NCI-H460 (cell line): ENCODE measurements at regions not wholly inside any gene's neighbourhood (a gene's known extent, or its start where the extent isn't known, plus 50 kb on each side); places are given as distances from the start of the nearest gene placed in this dataset.
A peak's percentile ranks its signal among the peaks of the same experiment; 100 is the strongest.
"Not testable (repeated sequence)": the region's sequence is repeated elsewhere in the genome, so short reads cannot be mapped to it uniquely, and the experiment has no call there.

ENCODE experiments used
- DNase-seq: peaks from one replicate; pipeline ENCODE4 v3.0.0-alpha.2; 2016; ENCODE audit warnings: low read depth; ENCODE audit errors: extremely low read depth

- DNase-seq = no peak
Measured at GRCh38 chr13:38415233-38415632, 65.6 kb downstream of the UFM1 start.

- no peak for DNase-seq
Measured at GRCh38 chr13:38417241-38417640, 67.6 kb downstream of the UFM1 start.

GRCh38 chr13:38417727-38418126, 68.1 kb downstream of the UFM1 start:
- DNase-seq = peak; percentile 4

GRCh38 chr13:38418286-38418685, 68.6 kb downstream of the UFM1 start:
- DNase-seq = no peak

- no peak for DNase-seq
Measured at GRCh38 chr13:38419312-38419873, 69.7 kb downstream of the UFM1 start.

- DNase-seq = no peak
Measured at GRCh38 chr13:38421590-38422560, 72.2 kb downstream of the UFM1 start.

- DNase-seq = no peak
Measured at GRCh38 chr13:38429916-38430315, 80.3 kb downstream of the UFM1 start.

- no peak for DNase-seq
Measured at GRCh38 chr13:38430796-38431195, 81.1 kb downstream of the UFM1 start.

GRCh38 chr13:38440666-38441065, 91.0 kb downstream of the UFM1 start:
- DNase-seq = no peak

- DNase-seq = no peak
Measured at GRCh38 chr13:38444904-38445303, 95.3 kb downstream of the UFM1 start.

- DNase-seq = no peak
Measured at GRCh38 chr13:38452656-38453055, 103.0 kb downstream of the UFM1 start.

GRCh38 chr13:38462605-38463004, 113.0 kb downstream of the UFM1 start:
- no peak for DNase-seq

GRCh38 chr13:38463048-38463447, 113.4 kb downstream of the UFM1 start:
- no peak for DNase-seq

GRCh38 chr13:38472411-38472810, 122.8 kb downstream of the UFM1 start:
- not testable (repeated sequence) for DNase-seq

GRCh38 chr13:38473305-38473704, 123.7 kb downstream of the UFM1 start:
- no peak for DNase-seq

- DNase-seq = no peak
Measured at GRCh38 chr13:38477676-38478075, 128.0 kb downstream of the UFM1 start.

- DNase-seq = no peak
Measured at GRCh38 chr13:38483623-38484022, 134.0 kb downstream of the UFM1 start.

GRCh38 chr13:38490657-38491056, 141.0 kb downstream of the UFM1 start:
- DNase-seq = no peak

GRCh38 chr13:38494445-38494844, 144.8 kb downstream of the UFM1 start:
- DNase-seq = no peak

- no peak for DNase-seq
Measured at GRCh38 chr13:38496917-38497316, 147.3 kb downstream of the UFM1 start.

GRCh38 chr13:38498271-38498670, 148.6 kb downstream of the UFM1 start:
- no peak for DNase-seq

- no peak for DNase-seq
Measured at GRCh38 chr13:38514575-38514974, 164.9 kb downstream of the UFM1 start.
